K562 (cell line): ENCODE measurements at regions not wholly inside any gene's neighbourhood (a gene's known extent, or its start where the extent isn't known, plus 50 kb on each side); places are given as distances from the start of the nearest gene placed in this dataset.

Experiments
- ASH1L ChIP-seq: fragments of 450-650 bp; IDR thresholded peaks from 2 replicates; pipeline ENCODE4 v1.6.1; 2018; ENCODE audit warnings: borderline replicate concordance, mild to moderate bottlenecking, low read depth; ENCODE audit not compliant: partially characterized antibody
- CBFA2T3 ChIP-seq: fragments of 450-650 bp; IDR thresholded peaks from 2 replicates; pipeline ENCODE4 v1.6.1; 2017
- CEBPB ChIP-seq: fragments of 450-650 bp; IDR thresholded peaks from 2 replicates; pipeline ENCODE4 v1.6.1; 2016; ENCODE audit warnings: missing genetic modification characterization, missing compliant biosample characterization
- CHD2 ChIP-seq: IDR thresholded peaks from 2 replicates; pipeline ENCODE4 v1.6.1; 2011; ENCODE audit warnings: low read depth, low read length
- E2F3 ChIP-seq: fragments of 250-450 bp; sonication (Bioruptor Pico); IDR thresholded peaks from 2 replicates; pipeline ENCODE4 v1.4.0; 2020; ENCODE audit warnings: mild to moderate bottlenecking
- ELK1 ChIP-seq: sonication (generic); formaldehyde crosslinking; IDR thresholded peaks from 2 replicates; pipeline ENCODE4 v1.8.1; 2022; ENCODE audit warnings: missing genetic modification reagents
- FOXA1 ChIP-seq: fragments of 450-650 bp; IDR thresholded peaks from 2 replicates; pipeline ENCODE4 v1.6.1; 2016; ENCODE audit warnings: mild to moderate bottlenecking, borderline replicate concordance
- FOXA3 ChIP-seq, 2 experiments: fragments of 450-650 bp in 1 of 2; sonication (generic) in 1 of 2; formaldehyde crosslinking; IDR thresholded peaks in 1 of 2; conservative IDR thresholded peaks in 1 of 2; 2 replicates each; pipeline versions ENCODE4 v1.4.0 to v1.8.0; 2020 to 2022; ENCODE audit warnings: mild to moderate bottlenecking in 2 of 2, missing genetic modification reagents in 1 of 2
- FOXJ3 ChIP-seq: sonication (generic); formaldehyde crosslinking; IDR thresholded peaks from 2 replicates; pipeline ENCODE4 v1.4.0; 2020; ENCODE audit warnings: mild to moderate bottlenecking, missing genetic modification reagents
- FOXP1 ChIP-seq: sonication (generic); formaldehyde crosslinking; IDR thresholded peaks from 2 replicates; pipeline ENCODE4 v1.8.0; 2022; ENCODE audit warnings: mild to moderate bottlenecking, missing genetic modification reagents
- GABPB2 ChIP-seq: fragments of 250-450 bp; sonication (Bioruptor Pico); conservative IDR thresholded peaks from 2 replicates; pipeline ENCODE4 v1.5.1; 2021; ENCODE audit warnings: mild to moderate bottlenecking
- HMGXB4 ChIP-seq: sonication (generic); formaldehyde crosslinking; IDR thresholded peaks from 2 replicates; pipeline ENCODE4 v1.8.1; 2023; ENCODE audit warnings: mild to moderate bottlenecking, missing genetic modification reagents
- MEF2D ChIP-seq: conservative IDR thresholded peaks from 2 replicates; pipeline ENCODE4 v1.6.1; 2016; ENCODE audit warnings: low read depth, missing genetic modification characterization, missing compliant biosample characterization
- MEIS2 ChIP-seq: fragments of 450-650 bp; IDR thresholded peaks from 2 replicates; pipeline ENCODE4 v1.6.1; 2014; ENCODE audit warnings: mild to moderate bottlenecking; ENCODE audit not compliant: partially characterized antibody
- PHF20 ChIP-seq: fragments of 450-650 bp; IDR thresholded peaks from 2 replicates; pipeline ENCODE4 v1.6.1; 2018; ENCODE audit not compliant: partially characterized antibody
- POLR2AphosphoS2 ChIP-seq: IDR thresholded peaks from 2 replicates; pipeline ENCODE4 v1.6.1; 2012; ENCODE audit warnings: low read length, improper control_type of control experiment
- POLR3G ChIP-seq: IDR thresholded peaks from 2 replicates; pipeline ENCODE4 v1.6.1; 2011; ENCODE audit not compliant: insufficient read length, insufficient replicate concordance; ENCODE audit errors: extremely low read depth
- PRMT5 ChIP-seq: sonication (generic); formaldehyde crosslinking; IDR thresholded peaks from 2 replicates; pipeline ENCODE4 v1.5.0; 2020; ENCODE audit warnings: missing genetic modification reagents
- SIRT6 ChIP-seq: IDR thresholded peaks from one replicate; pipeline ENCODE4 v1.6.1; 2012; ENCODE audit warnings: low read depth, mild to moderate bottlenecking, control low read depth, inconsistent platforms, low read length, moderate library complexity
- SLC30A9 ChIP-seq: fragments of 250-450 bp; sonication (Bioruptor Pico); IDR thresholded peaks from 2 replicates; pipeline ENCODE4 v1.8.0; 2022; ENCODE audit warnings: mild to moderate bottlenecking, moderate library complexity
- SPI1 ChIP-seq: IDR thresholded peaks from 2 replicates; pipeline ENCODE4 v1.6.1; 2011; ENCODE audit warnings: low read depth, low read length, control low read depth, borderline replicate concordance
- SREBF2 ChIP-seq: sonication (generic); formaldehyde crosslinking; IDR thresholded peaks from 2 replicates; pipeline ENCODE4 v1.4.0; 2020; ENCODE audit warnings: mild to moderate bottlenecking, missing genetic modification reagents
- TAF15 ChIP-seq: fragments of 200-400 bp; formaldehyde crosslinking; IDR thresholded peaks from 2 replicates; pipeline ENCODE4 v1.6.1; 2017; ENCODE audit warnings: mild to moderate bottlenecking, low read depth, low read length, moderate library complexity
- TAL1 ChIP-seq: fragments of 450-650 bp; IDR thresholded peaks from 2 replicates; pipeline ENCODE4 v1.6.1; 2016; ENCODE audit warnings: mild to moderate bottlenecking
- TCF3 ChIP-seq: sonication (generic); formaldehyde crosslinking; IDR thresholded peaks from 2 replicates; pipeline ENCODE4 v1.4.0; 2020; ENCODE audit warnings: mild to moderate bottlenecking, missing genetic modification reagents
- ZFPM2 ChIP-seq: fragments of 250-450 bp; sonication (Bioruptor Pico); IDR thresholded peaks from 2 replicates; pipeline ENCODE4 v1.5.1; 2022; ENCODE audit warnings: mild to moderate bottlenecking
- ZNF24 ChIP-seq: fragments of 450-650 bp; IDR thresholded peaks from 2 replicates; pipeline ENCODE4 v1.6.1; 2016
- ZNF41 ChIP-seq: fragments of 250-450 bp; sonication (Bioruptor Pico); conservative IDR thresholded peaks from 2 replicates; pipeline ENCODE4 v1.4.0; 2020; ENCODE audit warnings: mild to moderate bottlenecking
- ZNF696 ChIP-seq: fragments of 250-450 bp; sonication (Bioruptor Pico); conservative IDR thresholded peaks from 2 replicates; pipeline ENCODE4 v1.4.0; 2020; ENCODE audit warnings: mild to moderate bottlenecking, moderate library complexity
- TF ChIP-seq, protein P1 (sequence below): fragments of 450-650 bp; IDR thresholded peaks from 2 replicates; pipeline ENCODE4 v1.6.1; 2016; ENCODE audit warnings: borderline replicate concordance

DNA sequence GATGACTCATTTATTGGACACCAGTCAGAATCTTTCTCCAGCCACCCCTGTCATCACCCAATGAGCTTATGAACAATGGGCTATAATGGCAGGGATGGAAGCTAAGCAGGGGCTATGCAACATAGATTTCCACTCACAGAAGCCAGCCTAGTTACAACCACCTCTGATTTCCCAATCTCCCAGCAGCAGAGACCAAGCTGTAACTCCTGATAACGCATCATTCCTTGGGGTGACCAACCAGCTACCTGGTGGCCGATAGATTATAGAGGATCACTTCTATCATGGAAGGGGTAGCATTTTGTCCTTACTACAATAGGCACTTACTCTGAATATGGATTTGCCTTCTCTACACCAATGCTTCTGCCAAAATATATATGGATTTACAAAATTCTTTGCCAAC lies 302.3 kb upstream of the ATXN7L3B start (continued):
- TF ChIP-seq ASH1L (no peak), CHD2 (no peak), SPI1 (no peak), SREBF2 (CRISPR knock-in tag) (no peak), SLC30A9 (no peak), HMGXB4 (CRISPR knock-in tag) (no peak), TAL1 (peak; percentile 73), SIRT6 (no peak), ZFPM2 (no peak), TAF15 (no peak), FOXA1 (no peak), FOXJ3 (CRISPR knock-in tag) (no peak), MEF2D (tag) (no peak), ZNF24 (no peak), ZNF696 (CRISPR knock-in tag) (no peak), ELK1 (CRISPR knock-in tag) (no peak), PHF20 (no peak), FOXA3 (CRISPR knock-in tag; conservative IDR thresholded peaks at IDR 0.05 in 1 of 2, IDR thresholded peaks at IDR 0.05 in 1 of 2) (no peak), GABPB2 (no peak), E2F3 (CRISPR knock-in tag) (no peak), PRMT5 (CRISPR knock-in tag) (no peak), POLR2AphosphoS2 (no peak), CEBPB (tag) (peak; percentile 13; the same call in 1 of the 2 replicates), ZNF41 (CRISPR knock-in tag) (no peak), CBFA2T3 (peak; percentile 81), POLR3G (no peak), FOXP1 (CRISPR knock-in tag) (no peak), TCF3 (CRISPR knock-in tag) (peak; percentile 59), MEIS2 (no peak)
- TF ChIP-seq, protein P1, sequence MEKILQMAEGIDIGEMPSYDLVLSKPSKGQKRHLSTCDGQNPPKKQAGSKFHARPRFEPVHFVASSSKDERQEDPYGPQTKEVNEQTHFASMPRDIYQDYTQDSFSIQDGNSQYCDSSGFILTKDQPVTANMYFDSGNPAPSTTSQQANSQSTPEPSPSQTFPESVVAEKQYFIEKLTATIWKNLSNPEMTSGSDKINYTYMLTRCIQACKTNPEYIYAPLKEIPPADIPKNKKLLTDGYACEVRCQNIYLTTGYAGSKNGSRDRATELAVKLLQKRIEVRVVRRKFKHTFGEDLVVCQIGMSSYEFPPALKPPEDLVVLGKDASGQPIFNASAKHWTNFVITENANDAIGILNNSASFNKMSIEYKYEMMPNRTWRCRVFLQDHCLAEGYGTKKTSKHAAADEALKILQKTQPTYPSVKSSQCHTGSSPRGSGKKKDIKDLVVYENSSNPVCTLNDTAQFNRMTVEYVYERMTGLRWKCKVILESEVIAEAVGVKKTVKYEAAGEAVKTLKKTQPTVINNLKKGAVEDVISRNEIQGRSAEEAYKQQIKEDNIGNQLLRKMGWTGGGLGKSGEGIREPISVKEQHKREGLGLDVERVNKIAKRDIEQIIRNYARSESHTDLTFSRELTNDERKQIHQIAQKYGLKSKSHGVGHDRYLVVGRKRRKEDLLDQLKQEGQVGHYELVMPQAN: no peak
